NCI-H2227 (cell line): ENCODE measurements at regions not wholly inside any gene's neighbourhood (a gene's known extent, or its start where the extent isn't known, plus 50 kb on each side); places are given as distances from the start of the nearest gene placed in this dataset.
A peak's percentile ranks its signal among the peaks of the same experiment; 100 is the strongest.

Experiments used
- DNase-seq: peaks from one replicate; lab custom pipeline; 2025; ENCODE audit not compliant: unreplicated experiment; lab: John Stamatoyannopoulos, UW

- DNase-seq, result no peak
Observed at GRCh38 chr3:72470904-72471417, 377.3 kb downstream of the SHQ1 start.

DNA sequence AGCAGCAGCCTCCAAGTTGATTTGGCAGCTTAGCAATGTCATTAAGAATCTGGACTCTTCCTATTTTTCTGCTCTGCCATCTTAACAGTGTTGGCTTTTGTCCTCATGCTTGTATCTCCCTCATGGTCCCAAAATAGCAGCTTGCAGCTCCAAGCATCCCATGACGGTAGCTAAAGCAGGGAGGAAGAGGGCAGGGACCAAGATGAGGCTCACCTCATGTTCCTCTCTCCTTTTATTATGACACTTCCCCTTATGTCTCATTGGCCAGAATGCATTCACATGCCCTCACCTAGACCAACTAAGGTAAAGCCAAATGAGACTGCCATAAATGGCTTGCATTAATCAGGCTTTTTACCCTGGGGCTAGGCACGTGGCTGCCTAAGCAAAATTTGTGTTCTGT is 382.4 kb downstream of the SHQ1 start:
- DNase-seq, result no peak

DNA sequence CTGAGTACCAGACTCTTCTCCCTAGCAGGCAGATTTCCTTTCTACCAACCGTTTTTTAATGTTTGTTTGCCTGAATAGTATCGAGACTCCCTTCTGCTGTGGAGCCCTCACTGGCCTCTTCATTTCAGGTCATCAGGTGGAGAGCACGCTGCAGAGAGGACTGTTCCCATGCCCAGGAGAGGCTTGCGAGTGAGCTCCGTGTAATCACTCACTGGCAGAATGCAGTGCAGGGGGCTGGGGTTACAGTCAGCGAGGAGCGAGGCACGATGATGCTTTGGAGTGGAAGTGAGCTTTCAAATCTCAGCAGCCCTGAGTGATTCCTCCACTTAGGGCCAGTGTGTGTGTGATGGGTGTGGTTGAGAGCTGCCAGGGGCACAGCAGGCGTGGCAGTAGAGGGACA is 385.2 kb downstream of the SHQ1 start:
- DNase-seq, result no peak

- no peak for DNase-seq
Observed at GRCh38 chr3:72462595-72463011, 385.6 kb downstream of the SHQ1 start.

GRCh38 chr3:72461787-72462186 is 386.5 kb downstream of the SHQ1 start:
- no peak for DNase-seq

- no peak for DNase-seq
Observed at GRCh38 chr3:72460205-72461174, 387.8 kb downstream of the SHQ1 start.

DNA sequence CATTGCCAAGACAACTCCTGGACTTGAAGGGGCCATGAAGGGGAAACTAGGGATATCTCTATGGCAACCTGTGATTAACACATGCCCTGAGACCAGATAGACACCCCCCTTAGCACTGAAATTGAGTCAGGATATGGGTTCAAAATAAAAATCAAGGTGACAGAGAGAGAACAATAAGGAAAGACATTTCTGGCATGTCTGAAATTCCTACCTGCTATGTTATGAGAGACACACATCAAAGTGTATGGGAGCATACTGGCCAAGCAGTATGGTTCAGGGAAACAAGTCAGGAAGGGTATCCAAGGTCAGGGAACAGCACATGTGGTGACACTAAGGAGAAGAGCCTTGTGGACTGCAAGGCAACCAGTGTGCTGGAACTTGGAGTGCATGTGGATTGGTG is 388.7 kb downstream of the SHQ1 start:
- DNase-seq, result no peak

GRCh38 chr3:72458375-72458774 is 389.9 kb downstream of the SHQ1 start:
- no peak for DNase-seq

DNA sequence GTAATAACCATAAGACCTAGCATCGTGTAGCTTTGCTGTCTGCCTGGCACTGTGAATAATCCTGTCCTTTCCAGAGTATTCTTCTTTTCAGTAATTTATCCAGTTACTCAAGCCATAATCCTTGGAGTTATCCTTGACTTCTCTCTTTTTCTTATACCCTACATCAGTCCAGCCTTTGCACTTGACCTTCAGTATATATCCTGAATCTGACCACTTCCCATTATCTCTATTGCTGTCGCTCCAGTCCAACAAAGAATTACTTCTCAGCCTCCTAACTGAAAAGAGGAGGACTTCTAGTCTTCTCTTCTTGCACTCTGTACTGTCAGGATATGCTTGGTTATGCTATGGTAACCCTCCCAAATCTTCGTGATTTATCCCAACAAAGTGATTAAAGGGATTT is 393.8 kb downstream of the SHQ1 start:
- DNase-seq, result no peak

GRCh38 chr3:72453706-72454105 is 394.5 kb downstream of the SHQ1 start:
- DNase-seq, result no peak

- DNase-seq, result no peak
Observed at GRCh38 chr3:72452745-72453144, 395.5 kb downstream of the SHQ1 start.

GRCh38 chr3:72451841-72452240 is 396.4 kb downstream of the SHQ1 start:
- no peak for DNase-seq

- no peak for DNase-seq
Observed at GRCh38 chr3:72449551-72449950, 398.7 kb downstream of the SHQ1 start.

GRCh38 chr3:72448858-72449257 is 399.4 kb downstream of the SHQ1 start:
- DNase-seq, result no peak

DNA sequence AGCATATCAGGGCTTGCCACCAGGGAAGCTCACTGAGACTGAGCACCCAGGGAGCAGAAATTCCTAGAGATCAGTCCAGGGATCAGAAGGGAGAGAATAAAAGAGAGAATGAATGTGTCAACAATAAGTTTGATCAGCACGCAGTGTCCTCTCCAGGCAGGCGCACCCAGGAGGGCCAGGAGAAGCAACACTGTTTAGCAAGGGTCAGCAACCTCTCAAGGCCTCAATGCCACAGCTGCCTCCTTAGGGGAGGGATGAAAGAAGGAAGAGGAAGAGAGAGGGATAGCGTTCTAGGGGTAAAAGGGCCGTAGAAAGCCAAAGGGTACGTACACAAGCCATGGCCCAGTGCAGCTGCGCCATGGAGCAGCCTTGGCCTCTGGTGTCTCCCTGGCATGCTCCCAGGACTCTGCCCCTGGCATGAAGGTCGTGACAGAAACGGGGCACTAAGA is 399.8 kb downstream of the SHQ1 start:
- no peak for DNase-seq

- peak; percentile 91 for DNase-seq
Observed at GRCh38 chr3:72447059-72447946, 400.9 kb downstream of the SHQ1 start.

DNA sequence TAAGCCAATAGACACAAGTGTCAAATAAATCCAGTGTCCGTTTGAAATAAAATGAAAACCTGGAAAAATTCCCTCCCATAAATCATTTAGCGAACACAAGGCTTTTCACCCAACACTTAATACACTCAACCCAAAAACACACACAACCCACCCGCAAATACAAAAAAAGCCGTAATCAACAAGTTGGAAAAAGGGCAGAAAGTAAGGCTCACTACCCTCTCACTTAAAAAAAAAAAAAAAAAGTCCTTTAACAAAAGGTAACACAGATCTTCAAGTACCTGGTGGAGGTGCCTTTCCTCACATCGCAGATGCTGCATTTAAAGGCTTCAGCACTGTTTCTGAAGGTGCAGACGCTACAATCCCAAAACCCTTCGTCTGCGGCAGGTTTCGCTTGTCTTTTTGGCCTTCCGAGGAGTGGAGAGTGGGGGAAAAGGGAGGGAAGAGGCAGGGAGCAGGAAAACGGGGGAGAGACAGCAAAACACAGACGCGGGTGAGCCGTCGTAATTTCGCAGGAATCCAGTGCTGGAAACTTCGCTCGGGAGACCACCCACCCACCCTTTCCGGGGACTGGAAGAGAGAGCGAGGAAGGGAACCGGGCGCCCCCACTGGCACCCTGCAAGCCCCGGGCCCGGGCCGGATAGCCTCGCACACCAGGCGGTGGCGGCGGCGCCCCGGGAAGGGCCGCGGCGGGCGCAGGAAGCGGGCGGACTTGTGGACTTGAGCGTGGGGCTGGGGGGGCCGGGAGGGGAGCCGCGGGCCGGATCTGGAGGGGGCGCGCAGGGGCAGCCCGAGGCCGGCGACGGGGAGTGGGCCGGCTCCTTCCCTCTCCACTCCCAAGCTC is 401.8 kb downstream of the SHQ1 start, which contains the start of gene RYBP:
Gene RYBP, minus strand, starts transcription at position 404 of the 841 bp plus-strand sequence.
- DNase-seq, result peak; percentile 33

DNA sequence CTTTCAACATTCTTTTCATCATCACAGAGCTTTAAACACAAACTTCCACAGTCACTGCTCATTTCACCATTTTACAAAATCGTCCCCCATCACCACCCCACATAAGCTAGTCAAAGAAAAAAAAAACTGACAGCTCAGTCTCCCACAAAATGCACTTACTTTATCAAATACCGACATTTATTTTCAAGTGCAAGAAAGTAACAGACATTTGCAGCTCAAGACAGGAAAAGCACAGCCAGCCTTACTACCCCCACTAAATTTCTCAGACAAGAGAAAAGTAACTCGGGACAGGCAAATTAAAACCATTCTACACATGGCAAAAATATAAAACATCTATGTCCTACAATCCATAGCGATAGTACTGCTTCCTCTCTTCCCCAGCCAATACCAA is 402.4 kb downstream of the SHQ1 start:
- no peak for DNase-seq

DNA sequence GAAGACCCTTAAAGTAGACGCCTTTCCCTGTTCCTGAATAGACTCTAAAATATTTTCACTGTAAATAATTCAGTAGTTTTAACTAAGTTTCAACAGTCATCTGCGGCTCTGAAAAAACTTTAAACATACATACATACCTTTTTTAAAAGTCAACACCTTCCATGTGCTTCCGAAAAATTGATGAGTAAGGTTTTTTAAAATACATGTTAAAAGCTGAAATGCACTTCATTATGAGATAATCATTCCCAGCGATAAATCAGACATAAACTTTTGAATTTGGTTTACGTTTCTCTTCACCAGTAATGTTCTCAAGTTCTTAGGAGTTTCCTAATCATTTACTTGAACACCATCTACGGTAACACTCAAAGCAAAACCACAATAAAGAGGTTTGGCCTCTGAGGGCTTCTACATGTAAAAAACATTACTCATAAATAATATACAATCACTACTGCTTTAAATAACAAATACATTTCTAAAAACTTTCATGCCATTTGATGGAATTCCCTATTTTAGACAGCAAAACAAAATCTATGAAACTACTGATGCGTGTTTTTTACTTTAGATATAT is 403.5 kb downstream of the SHQ1 start:
- no peak for DNase-seq

- DNase-seq, result no peak
Observed at GRCh38 chr3:72442759-72443158, 405.5 kb downstream of the SHQ1 start.
